Esophagus squamous epithelium (tissue), 4 donors: ENCODE measurements at regions not wholly inside any gene's neighbourhood (a gene's known extent, or its start where the extent isn't known, plus 50 kb on each side); places are given as distances from the start of the nearest gene placed in this dataset.

Experiments used
- CTCF ChIP-seq, 6 experiments: fragments of 450-650 bp in 4 of 6; fragments of 200-600 bp in 2 of 6; sonication (generic) in 2 of 6; IDR thresholded peaks; one replicate each; pipeline ENCODE4 v1.5.1; 2016 to 2019; ENCODE audit warnings: antibody characterized with exemption in 6 of 6, mild to moderate bottlenecking in 4 of 6, moderate library complexity in 4 of 6
- POLR2A ChIP-seq, 4 donors: fragments of 450-650 bp; IDR thresholded peaks; one replicate each; pipeline ENCODE4 v1.6.1; 2017; ENCODE audit warnings: antibody characterized with exemption in 4 of 4, mild to moderate bottlenecking in 4 of 4, moderate library complexity in 3 of 4

- TF ChIP-seq POLR2A (IDR thresholded peaks at IDR 0.05), result no peak
- no peak for TF ChIP-seq CTCF (IDR thresholded peaks at IDR 0.05)
Observed at GRCh38 chr9:38337181-38337580, 55.3 kb upstream of the ALDH1B1 start.
